Loucy (cell line): ENCODE measurements at regions not wholly inside any gene's neighbourhood (a gene's known extent, or its start where the extent isn't known, plus 50 kb on each side); places are given as distances from the start of the nearest gene placed in this dataset.

Experiments used
- H2AFZ ChIP-seq: fragments of 200-600 bp; sonication (generic); 2 replicates; pipeline ENCODE4 v1.6.0; 2016; ENCODE audit warnings: antibody characterized with exemption, mild to moderate bottlenecking, low read length, moderate library complexity
- H3F3A ChIP-seq: fragments of 200-600 bp; 2 replicates; pipeline ENCODE4 v1.6.0; 2016; ENCODE audit warnings: antibody characterized with exemption, low read depth, mild to moderate bottlenecking
- H3K27me3 ChIP-seq: fragments of 200-600 bp; sonication (generic); 2 replicates; pipeline ENCODE4 v1.6.1; 2014; ENCODE audit warnings: low read length, mild to moderate bottlenecking; ENCODE audit not compliant: insufficient read depth, poor library complexity, severe bottlenecking
- H3K36me3 ChIP-seq: fragments of 200-600 bp; sonication (generic); 2 replicates; pipeline ENCODE4 v1.6.1; 2016; ENCODE audit warnings: low read length; ENCODE audit not compliant: insufficient read depth
- H3K4me1 ChIP-seq: fragments of 200-600 bp; sonication (generic); 2 replicates; pipeline ENCODE4 v1.5.1; 2014; ENCODE audit warnings: low read length, mild to moderate bottlenecking; ENCODE audit not compliant: insufficient read depth, poor library complexity, severe bottlenecking
- H3K4me2 ChIP-seq: fragments of 200-600 bp; sonication (generic); 2 replicates; pipeline ENCODE4 v1.6.0; 2014; ENCODE audit warnings: antibody characterized with exemption, low read length, low read depth, mild to moderate bottlenecking; ENCODE audit not compliant: poor library complexity, severe bottlenecking
- H3K4me3 ChIP-seq: fragments of 200-600 bp; sonication (generic); 2 replicates; pipeline ENCODE4 v1.5.1; 2014; ENCODE audit warnings: low read length, mild to moderate bottlenecking, mixed read lengths; ENCODE audit not compliant: poor library complexity, severe bottlenecking
- H3K79me2 ChIP-seq: fragments of 200-600 bp; sonication (generic); 2 replicates; pipeline ENCODE4 v1.6.1; 2014; ENCODE audit warnings: low read length; ENCODE audit not compliant: insufficient read depth
- H3K9ac ChIP-seq: fragments of 200-600 bp; sonication (generic); 2 replicates; pipeline ENCODE4 v1.6.0; 2014; ENCODE audit warnings: mild to moderate bottlenecking, low read depth, low read length, moderate library complexity; ENCODE audit not compliant: poor library complexity, severe bottlenecking
- H3K9me2 ChIP-seq: fragments of 200-600 bp; sonication (generic); replicated peaks from 2 replicates; pipeline ENCODE4 v1.6.1; 2016; ENCODE audit warnings: low read depth, low read length, mixed read lengths
- H3K9me3 ChIP-seq: fragments of 200-600 bp; sonication (generic); 2 replicates; pipeline ENCODE4 v1.6.1; 2014; ENCODE audit warnings: mild to moderate bottlenecking, antibody characterized with exemption, low read length, low read depth; ENCODE audit not compliant: insufficient read depth
- H4K20me1 ChIP-seq: fragments of 200-600 bp; sonication (generic); 2 replicates; pipeline ENCODE4 v1.6.0; 2014; ENCODE audit warnings: antibody characterized with exemption, low read length, mild to moderate bottlenecking; ENCODE audit not compliant: insufficient read depth, poor library complexity, severe bottlenecking
- EZH2phosphoT487 ChIP-seq: fragments of 200-600 bp; IDR thresholded peaks from 2 replicates; pipeline ENCODE4 v1.6.1; 2018; ENCODE audit warnings: antibody characterized with exemption, mild to moderate bottlenecking, moderate library complexity, borderline replicate concordance
- TF ChIP-seq, protein P1 (sequence below): fragments of 200-600 bp; sonication (generic); conservative IDR thresholded peaks from 2 replicates; pipeline ENCODE4 v1.5.1; 2014; ENCODE audit warnings: mild to moderate bottlenecking, antibody characterized with exemption, low read length

DNA sequence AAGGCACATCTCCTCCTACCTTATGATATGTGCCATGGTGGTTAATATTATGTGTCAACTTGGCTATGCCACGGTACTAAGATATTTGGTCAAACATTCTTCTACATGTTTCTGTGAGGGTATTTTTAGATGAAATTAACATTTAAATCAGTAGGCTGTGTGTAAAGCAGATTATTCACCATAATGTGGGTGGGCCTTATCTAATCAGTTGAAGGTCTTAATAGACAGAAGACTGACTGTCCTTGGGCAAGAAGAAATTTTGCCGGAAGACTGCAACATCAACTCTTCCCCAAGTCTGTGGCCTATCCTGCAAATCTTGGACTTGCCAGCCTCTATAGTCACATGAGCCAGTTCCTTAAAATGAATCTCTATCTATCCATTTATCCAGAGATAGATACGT lies 380.1 kb upstream of the DDI1 start:
- Histone ChIP-seq H3K4me1 (no peaks in the 10 kb centered on the region), H4K20me1 (no peaks in the 10 kb centered on the region), H3K4me3 (no peak overlapping the region), H3K79me2 (no peaks in the 10 kb centered on the region), H3K9me3 (peaks cover 6% of the 10 kb centered on the region; the same call in 1 of the 2 replicates), H3F3A (no peaks in the 10 kb centered on the region), H3K4me2 (no peak overlapping the region), H3K9ac (no peak overlapping the region), H3K27me3 (no peaks in the 10 kb centered on the region), H3K9me2 (no peaks in the 10 kb centered on the region), H3K36me3 (no peaks in the 10 kb centered on the region), H2AFZ (no peak overlapping the region)
- TF ChIP-seq, protein P1, sequence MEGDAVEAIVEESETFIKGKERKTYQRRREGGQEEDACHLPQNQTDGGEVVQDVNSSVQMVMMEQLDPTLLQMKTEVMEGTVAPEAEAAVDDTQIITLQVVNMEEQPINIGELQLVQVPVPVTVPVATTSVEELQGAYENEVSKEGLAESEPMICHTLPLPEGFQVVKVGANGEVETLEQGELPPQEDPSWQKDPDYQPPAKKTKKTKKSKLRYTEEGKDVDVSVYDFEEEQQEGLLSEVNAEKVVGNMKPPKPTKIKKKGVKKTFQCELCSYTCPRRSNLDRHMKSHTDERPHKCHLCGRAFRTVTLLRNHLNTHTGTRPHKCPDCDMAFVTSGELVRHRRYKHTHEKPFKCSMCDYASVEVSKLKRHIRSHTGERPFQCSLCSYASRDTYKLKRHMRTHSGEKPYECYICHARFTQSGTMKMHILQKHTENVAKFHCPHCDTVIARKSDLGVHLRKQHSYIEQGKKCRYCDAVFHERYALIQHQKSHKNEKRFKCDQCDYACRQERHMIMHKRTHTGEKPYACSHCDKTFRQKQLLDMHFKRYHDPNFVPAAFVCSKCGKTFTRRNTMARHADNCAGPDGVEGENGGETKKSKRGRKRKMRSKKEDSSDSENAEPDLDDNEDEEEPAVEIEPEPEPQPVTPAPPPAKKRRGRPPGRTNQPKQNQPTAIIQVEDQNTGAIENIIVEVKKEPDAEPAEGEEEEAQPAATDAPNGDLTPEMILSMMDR = no peak
- no peak for TF ChIP-seq EZH2phosphoT487

DNA sequence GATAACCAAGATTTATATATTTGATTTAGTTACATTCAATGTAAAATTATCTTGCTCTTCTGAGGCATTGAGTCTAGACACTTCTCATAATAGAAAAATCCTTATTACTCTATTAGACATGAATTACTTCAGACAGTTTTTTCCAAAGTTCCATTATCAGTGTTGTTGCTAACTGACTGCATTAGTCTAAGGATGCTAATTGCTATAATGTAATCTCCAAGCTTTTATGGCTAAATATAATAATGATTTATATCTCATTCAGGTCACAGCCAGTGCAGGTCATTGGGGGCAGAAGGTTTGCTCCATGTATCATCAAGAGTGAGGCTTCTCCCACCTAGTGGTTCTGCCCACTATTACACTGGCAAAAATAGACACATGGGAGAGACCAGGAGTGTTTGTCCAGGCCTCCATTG lies 377.2 kb upstream of the DDI1 start:
- Histone ChIP-seq H4K20me1 (no peaks in the 10 kb centered on the region), H3K4me1 (peaks cover 14% of the 10 kb centered on the region), H3K4me3 (no peak overlapping the region), H3K36me3 (no peaks in the 10 kb centered on the region), H3K9me2 (no peaks in the 10 kb centered on the region), H2AFZ (no peak overlapping the region), H3K4me2 (no peak overlapping the region), H3F3A (no peaks in the 10 kb centered on the region), H3K9me3 (no peaks in the 10 kb centered on the region), H3K79me2 (no peaks in the 10 kb centered on the region), H3K9ac (no peak overlapping the region), H3K27me3 (no peaks in the 10 kb centered on the region)
- TF ChIP-seq EZH2phosphoT487 = no peak
- TF ChIP-seq, protein P1 = peak; percentile 62

DNA sequence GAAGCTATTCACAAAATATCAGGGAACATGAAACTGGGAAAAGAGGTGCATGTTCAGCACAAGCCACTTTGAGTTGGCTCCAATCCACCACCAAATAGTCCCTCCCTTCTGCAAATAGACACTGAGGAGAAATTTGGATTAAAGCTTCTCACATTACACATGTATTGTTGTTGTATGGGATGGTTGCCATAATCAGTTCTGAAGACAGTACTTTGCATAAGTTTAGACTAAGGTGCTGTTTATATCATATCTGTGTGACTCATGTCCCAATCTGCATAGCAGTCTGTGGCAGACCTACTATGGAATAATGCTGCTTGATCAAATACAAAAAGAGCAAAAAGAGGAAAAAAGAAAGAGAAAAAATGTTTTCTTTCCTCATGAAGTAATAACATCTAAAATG lies 376.7 kb upstream of the DDI1 start:
- no peaks in the 10 kb centered on the region for H3F3A ChIP-seq
- H3K9ac ChIP-seq = no peak overlapping the region
- H3K9me2 ChIP-seq = no peaks in the 10 kb centered on the region
- no peaks in the 10 kb centered on the region for H3K27me3 ChIP-seq
- TF ChIP-seq, protein P1 = 0 out of 2 replicates have a peak, but pooled peaks have one; percentile 19
- no peak for TF ChIP-seq EZH2phosphoT487
- H3K4me1 ChIP-seq = peaks cover 14% of the 10 kb centered on the region
- no peak overlapping the region for H3K4me2 ChIP-seq
- H2AFZ ChIP-seq = no peak overlapping the region
- H3K9me3 ChIP-seq = no peaks in the 10 kb centered on the region
- no peaks in the 10 kb centered on the region for H3K36me3 ChIP-seq
- no peak overlapping the region for H3K4me3 ChIP-seq
- H4K20me1 ChIP-seq = no peaks in the 10 kb centered on the region
- H3K79me2 ChIP-seq = no peaks in the 10 kb centered on the region
